Neuronal stem cell (in vitro differentiated cells): ENCODE measurements at regions not wholly inside any gene's neighbourhood (a gene's known extent, or its start where the extent isn't known, plus 50 kb on each side); places are given as distances from the start of the nearest gene placed in this dataset.

Experiments
- DNase-seq: peaks from one replicate; pipeline ENCODE4 v3.0.0-alpha.2; 2013; ENCODE audit warnings: low spot score
- H2AFZ ChIP-seq: one replicate; pipeline ENCODE4 v1.6.1; 2013; ENCODE audit warnings: mild to moderate bottlenecking, low read length, inconsistent platforms
- H2AK5ac ChIP-seq: 2 replicates; pipeline ENCODE4 v1.6.1; 2013; ENCODE audit warnings: low read depth, mild to moderate bottlenecking, inconsistent platforms, low read length, moderate library complexity, mixed read lengths
- H2BK120ac ChIP-seq: 2 replicates; pipeline ENCODE4 v1.6.1; 2013; ENCODE audit warnings: low read depth, mild to moderate bottlenecking, inconsistent platforms, low read length, moderate library complexity, mixed read lengths
- H2BK12ac ChIP-seq: one replicate; pipeline ENCODE4 v1.6.1; 2013; ENCODE audit warnings: low read length, inconsistent platforms
- H2BK15ac ChIP-seq: 2 replicates; pipeline ENCODE4 v1.6.1; 2013; ENCODE audit warnings: mild to moderate bottlenecking, low read length, inconsistent platforms, mixed read lengths
- H2BK5ac ChIP-seq: one replicate; pipeline ENCODE4 v1.6.1; 2013; ENCODE audit warnings: inconsistent platforms, mild to moderate bottlenecking, low read length, moderate library complexity
- H3K14ac ChIP-seq: one replicate; pipeline ENCODE4 v1.6.1; 2013; ENCODE audit warnings: low read length, inconsistent platforms
- H3K18ac ChIP-seq: 2 replicates; pipeline ENCODE4 v1.6.1; 2013; ENCODE audit warnings: low read length, inconsistent platforms
- H3K23ac ChIP-seq: 2 replicates; pipeline ENCODE4 v1.6.1; 2013; ENCODE audit warnings: low read depth, mild to moderate bottlenecking, mixed read lengths, low read length, inconsistent platforms; ENCODE audit not compliant: poor library complexity
- H3K27ac ChIP-seq: replicated peaks from 3 replicates; pipeline ENCODE4 v1.5.1; 2013; ENCODE audit warnings: low read length, inconsistent platforms
- H3K27me3 ChIP-seq, 3 experiments: 2 replicates each; pipeline ENCODE4 v1.6.1; 2013; ENCODE audit warnings: low read length in 3 of 3, mild to moderate bottlenecking in 2 of 3, inconsistent platforms in 1 of 3, low read depth in 1 of 3, mixed read lengths in 1 of 3, moderate library complexity in 1 of 3; ENCODE audit not compliant: control insufficient read depth in 3 of 3, insufficient read depth in 3 of 3
- H3K36me3 ChIP-seq, 2 donors: replicated peaks in 1 of 2; 2 replicates each; pipeline ENCODE4 v1.6.1; 2013; ENCODE audit warnings: low read length in 2 of 2; ENCODE audit not compliant: control insufficient read depth in 2 of 2, insufficient read depth in 2 of 2
- H3K4ac ChIP-seq: 2 replicates; pipeline ENCODE4 v1.6.1; 2013; ENCODE audit warnings: inconsistent platforms, mild to moderate bottlenecking, low read length, moderate library complexity
- H3K4me1 ChIP-seq, 2 donors: 1 replicate in 1 of 2; 2 replicates in 1 of 2; pipeline ENCODE4 v1.6.1; 2013; ENCODE audit warnings: low read length in 2 of 2, low read depth in 1 of 2; ENCODE audit not compliant: control insufficient read depth in 2 of 2, insufficient read depth in 1 of 2
- H3K4me2 ChIP-seq: one replicate; pipeline ENCODE4 v1.6.1; 2013; ENCODE audit warnings: mild to moderate bottlenecking, low read length, inconsistent platforms; ENCODE audit not compliant: insufficient read depth, poor library complexity, severe bottlenecking
- H3K4me3 ChIP-seq, 2 donors: 2 replicates each; pipeline ENCODE4 v1.5.1; 2013; ENCODE audit warnings: low read length in 2 of 2, mild to moderate bottlenecking in 2 of 2, inconsistent platforms in 1 of 2, moderate library complexity in 1 of 2
- H3K79me1 ChIP-seq: one replicate; pipeline ENCODE4 v1.6.1; 2013; ENCODE audit warnings: low read depth, mild to moderate bottlenecking, inconsistent platforms, low read length, moderate library complexity
- H3K9ac ChIP-seq: one replicate; pipeline ENCODE4 v1.6.1; 2013; ENCODE audit warnings: mild to moderate bottlenecking, low read depth, low read length, inconsistent platforms; ENCODE audit not compliant: poor library complexity
- H3K9me3 ChIP-seq, 2 donors: replicated peaks in 1 of 2; 2 replicates each; pipeline versions ENCODE3 to v1.6.1; 2013; ENCODE audit warnings: low read length in 2 of 2, mild to moderate bottlenecking in 2 of 2, inconsistent platforms in 1 of 2, low read depth in 1 of 2, mixed read lengths in 1 of 2, moderate library complexity in 1 of 2; ENCODE audit not compliant: control insufficient read depth in 2 of 2, insufficient read depth in 1 of 2
- H4K8ac ChIP-seq: one replicate; pipeline ENCODE4 v1.6.1; 2013; ENCODE audit warnings: low read depth, mild to moderate bottlenecking, inconsistent platforms, low read length, moderate library complexity
- H4K91ac ChIP-seq: one replicate; pipeline ENCODE4 v1.6.1; 2013; ENCODE audit warnings: low read length, low read depth, mild to moderate bottlenecking, inconsistent platforms; ENCODE audit not compliant: poor library complexity
- WGBS, 2 donors: extraction: QIAGEN DNeasy Blood & Tissue Kit; methylation state at CpG; one replicate each; pipeline ENCODE4 v1.1.7; 2013; ENCODE audit warnings: missing lambda C conversion rate in 2 of 2, mixed read lengths in 1 of 2; ENCODE audit not compliant: insufficient read length in 2 of 2, insufficient replicate concordance in 1 of 2; ENCODE audit errors: extremely low coverage in 2 of 2; 5-methylcytosine and 5-hydroxymethylcytosine counted together

DNA sequence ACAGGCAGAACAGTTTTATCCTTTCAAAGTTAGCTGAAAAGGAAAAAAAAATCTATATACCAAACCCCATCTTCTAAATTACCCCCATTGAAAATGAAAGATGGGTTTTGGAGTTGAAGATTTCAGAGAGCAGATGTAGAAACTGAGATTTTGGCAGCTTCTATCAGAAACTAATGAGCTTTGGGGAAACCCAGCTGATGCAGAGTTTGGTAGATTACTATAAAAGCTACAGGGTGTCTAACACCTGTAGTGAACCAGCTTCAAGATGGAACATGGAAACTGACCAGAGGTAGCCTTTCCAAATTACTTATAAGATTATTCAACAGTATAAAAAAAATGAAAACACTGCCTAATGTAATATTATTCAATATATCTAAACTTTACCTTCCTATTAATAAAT is 583.1 kb downstream of the XIRP2 start:
- Histone ChIP-seq H3K23ac (no peak overlapping the region), H3K9ac (no peak overlapping the region), H3K4me3 (no peak overlapping the region), H3K79me1 (no peaks in the 10 kb centered on the region), H3K9me3 (no peaks in the 10 kb centered on the region), H3K18ac (no peak overlapping the region), H2BK120ac (no peak overlapping the region), H3K27me3 (no peaks in the 10 kb centered on the region), H2BK15ac (no peak overlapping the region), H2BK5ac (no peak overlapping the region), H4K8ac (no peak overlapping the region), H3K36me3 (no peaks in the 10 kb centered on the region), H3K4ac (no peak overlapping the region), H2AK5ac (no peak overlapping the region), H4K91ac (no peak overlapping the region), H3K14ac (no peak overlapping the region), H3K4me2 (no peak overlapping the region), H3K4me1 (peaks cover 2 to 8% of the 10 kb centered on the region in 2 donors), H2BK12ac (no peak overlapping the region), H2AFZ (no peak overlapping the region), H3K27ac (no peak overlapping the region)
- DNase-seq, result no peak

DNA sequence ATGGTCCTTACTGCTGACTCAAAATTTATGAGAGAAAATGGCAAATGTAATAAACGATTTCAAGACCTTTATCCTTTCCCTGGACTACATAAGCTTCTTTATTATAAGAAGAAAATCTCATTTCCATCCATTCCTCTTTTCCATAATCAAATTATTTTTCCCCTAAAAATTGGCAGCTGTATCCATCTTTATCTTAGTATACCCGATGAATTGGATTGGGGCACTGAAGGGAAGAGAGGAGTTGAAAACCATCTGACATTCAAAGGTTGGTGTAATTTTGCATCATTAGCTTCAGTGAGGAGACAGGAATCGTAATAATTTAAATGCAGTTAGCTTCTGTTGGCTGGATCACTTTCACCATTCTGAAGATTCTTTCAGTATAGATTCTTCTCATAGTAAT is 574.1 kb downstream of the XIRP2 start:
- H3K9me3 ChIP-seq, result peaks cover 1 to 13% of the 10 kb centered on the region in 2 donors
- no peak overlapping the region for H3K4ac ChIP-seq
- no peak overlapping the region for H2BK120ac ChIP-seq
- H3K9ac ChIP-seq, result no peak overlapping the region
- H4K91ac ChIP-seq, result no peak overlapping the region
- H2AK5ac ChIP-seq, result no peak overlapping the region
- no peak overlapping the region for H2BK15ac ChIP-seq
- no CpG with 5 or more reads among the region's 3 CpGs for WGBS, 2 donors
- H3K14ac ChIP-seq, result no peak overlapping the region
- DNase-seq, result no peak
- H3K23ac ChIP-seq, result no peak overlapping the region
- H4K8ac ChIP-seq, result no peak overlapping the region
- H2BK5ac ChIP-seq, result no peak overlapping the region
- H3K36me3 ChIP-seq, result no peaks in the 10 kb centered on the region
- H3K18ac ChIP-seq, result no peak overlapping the region
- H3K4me3 ChIP-seq, result no peak overlapping the region
- H2BK12ac ChIP-seq, result no peak overlapping the region
- no peak overlapping the region for H2AFZ ChIP-seq
- no peaks in the 10 kb centered on the region for H3K4me1 ChIP-seq
- H3K27me3 ChIP-seq, result no peaks in the 10 kb centered on the region
- H3K4me2 ChIP-seq, result no peak overlapping the region
- H3K27ac ChIP-seq, result no peak overlapping the region
- peaks cover 5% of the 10 kb centered on the region for H3K79me1 ChIP-seq

DNA sequence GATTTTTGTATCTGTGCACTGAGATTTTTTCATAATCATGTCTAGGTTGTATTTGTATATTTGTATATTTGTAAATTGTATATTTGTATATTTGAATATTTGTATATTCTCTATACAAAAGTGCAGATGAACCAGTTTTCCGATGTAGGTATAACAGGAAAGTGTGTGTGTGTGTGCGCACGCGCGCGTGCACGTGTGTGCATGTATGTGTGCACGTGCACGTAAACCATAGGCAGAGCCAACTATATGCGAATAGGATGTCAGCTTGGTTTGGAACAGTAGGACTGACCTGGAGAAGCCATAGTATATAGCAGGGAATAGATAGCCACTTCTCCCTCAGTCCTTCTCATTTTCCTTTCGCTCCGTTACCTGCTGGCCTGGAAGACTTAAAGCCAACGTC is 565.8 kb downstream of the XIRP2 start:
- Histone ChIP-seq H4K91ac (no peak overlapping the region), H2AFZ (no peak overlapping the region), H2BK15ac (no peak overlapping the region), H3K23ac (no peak overlapping the region), H3K9me3 (peaks cover 6 to 11% of the 10 kb centered on the region in 2 donors), H3K36me3 (no peaks in the 10 kb centered on the region), H3K27ac (no peak overlapping the region), H2AK5ac (no peak overlapping the region), H3K79me1 (peaks cover 9% of the 10 kb centered on the region), H2BK12ac (no peak overlapping the region), H2BK5ac (no peak overlapping the region), H3K4ac (peak overlapping the region; percentile 87), H3K9ac (no peak overlapping the region), H4K8ac (no peak overlapping the region), H3K27me3 (no peaks in the 10 kb centered on the region), H3K4me1 (peaks cover 0 to 1% of the 10 kb centered on the region in 2 donors), H3K4me2 (no peak overlapping the region), H3K4me3 (no peak overlapping the region), H2BK120ac (no peak overlapping the region), H3K14ac (peak overlapping the region; percentile 66), H3K18ac (no peak overlapping the region)
- no peak for DNase-seq
- WGBS, 2 donors, result no CpG with 5 or more reads among the region's 13 CpGs

DNA sequence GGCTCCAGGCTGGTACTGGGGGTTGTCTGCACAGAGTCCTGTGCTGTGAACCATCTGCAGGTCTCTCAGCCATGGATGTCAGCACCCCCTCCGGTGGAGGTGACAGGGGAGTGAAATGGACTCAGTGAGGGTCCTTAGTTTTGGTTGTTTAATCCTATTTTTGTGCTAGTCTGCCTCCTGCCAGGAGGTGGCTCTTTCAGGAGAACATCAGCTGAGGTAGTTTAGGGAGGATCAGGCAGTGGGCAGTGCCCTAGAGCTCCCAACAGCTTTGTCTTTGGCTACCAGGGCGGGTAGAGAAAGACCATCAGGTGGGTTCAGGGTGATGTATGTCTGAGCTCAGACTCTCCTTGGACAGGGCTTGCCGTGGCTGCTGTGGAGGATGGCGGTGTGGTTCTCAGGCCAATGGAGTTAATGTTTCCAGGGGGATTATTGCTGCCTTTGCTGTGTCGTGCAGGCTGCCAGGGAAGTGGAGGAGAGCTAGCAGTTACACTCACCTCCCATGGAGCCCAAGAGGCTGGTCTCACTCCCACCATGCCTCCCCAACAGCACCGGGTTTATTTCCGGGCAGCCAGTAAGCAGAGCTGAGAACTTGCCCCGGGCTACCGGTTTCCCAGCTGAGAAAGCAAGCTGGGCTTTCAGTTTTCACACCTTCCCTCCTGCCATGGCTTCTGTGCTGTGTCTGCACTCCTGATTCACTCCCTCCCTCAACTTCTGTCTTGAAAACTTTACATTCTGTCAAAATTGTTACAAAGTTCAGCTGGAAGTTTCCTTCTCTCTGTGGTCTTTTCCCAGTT is 563.4 kb downstream of the XIRP2 start:
- Histone ChIP-seq H3K4me2 (no peak overlapping the region), H2BK5ac (no peak overlapping the region), H3K4me3 (no peak overlapping the region), H4K8ac (no peak overlapping the region), H3K27me3 (no peaks in the 10 kb centered on the region), H3K9me3 (peaks cover 4 to 19% of the 10 kb centered on the region in 2 donors), H3K9ac (no peak overlapping the region), H3K4ac (no peak overlapping the region), H3K18ac (peak overlapping the region; percentile 39), H2BK15ac (no peak overlapping the region), H3K23ac (no peak overlapping the region), H2AK5ac (no peak overlapping the region), H3K79me1 (peaks cover 6% of the 10 kb centered on the region), H3K27ac (no peak overlapping the region), H3K14ac (no peak overlapping the region), H3K36me3 (no peaks in the 10 kb centered on the region), H3K4me1 (peaks cover 0 to 1% of the 10 kb centered on the region in 2 donors), H2BK120ac (no peak overlapping the region), H2AFZ (no peak overlapping the region), H4K91ac (no peak overlapping the region), H2BK12ac (no peak overlapping the region)
- DNase-seq, result no peak
- no CpG with 5 or more reads among the region's 9 CpGs for WGBS, 2 donors
